ENCODE measurements at regions not wholly inside any gene's neighbourhood (a gene's known extent, or its start where the extent isn't known, plus 50 kb on each side); places are given as distances from the start of the nearest gene placed in this dataset.

DNA sequence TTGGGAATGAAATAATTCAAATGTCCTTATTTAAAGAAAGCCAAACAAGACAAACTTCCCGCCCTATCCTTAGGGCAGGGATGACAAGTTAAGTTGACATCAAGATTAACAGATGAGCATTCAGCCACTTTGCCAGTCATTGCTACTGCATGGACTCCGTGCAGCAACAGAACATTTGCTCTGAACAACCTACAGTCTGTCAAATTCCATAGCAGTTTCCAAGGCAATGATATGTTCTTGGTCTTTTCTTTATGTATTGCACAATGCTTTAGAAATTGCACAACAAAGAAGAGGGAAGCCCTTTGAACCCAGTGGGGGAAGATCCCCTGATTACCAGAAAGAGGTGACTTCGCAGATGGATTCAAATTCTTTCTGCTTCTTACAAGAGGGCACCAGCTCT is 269.8 kb downstream of the BCAT1 start:
- TF ChIP-seq, protein P1, sequence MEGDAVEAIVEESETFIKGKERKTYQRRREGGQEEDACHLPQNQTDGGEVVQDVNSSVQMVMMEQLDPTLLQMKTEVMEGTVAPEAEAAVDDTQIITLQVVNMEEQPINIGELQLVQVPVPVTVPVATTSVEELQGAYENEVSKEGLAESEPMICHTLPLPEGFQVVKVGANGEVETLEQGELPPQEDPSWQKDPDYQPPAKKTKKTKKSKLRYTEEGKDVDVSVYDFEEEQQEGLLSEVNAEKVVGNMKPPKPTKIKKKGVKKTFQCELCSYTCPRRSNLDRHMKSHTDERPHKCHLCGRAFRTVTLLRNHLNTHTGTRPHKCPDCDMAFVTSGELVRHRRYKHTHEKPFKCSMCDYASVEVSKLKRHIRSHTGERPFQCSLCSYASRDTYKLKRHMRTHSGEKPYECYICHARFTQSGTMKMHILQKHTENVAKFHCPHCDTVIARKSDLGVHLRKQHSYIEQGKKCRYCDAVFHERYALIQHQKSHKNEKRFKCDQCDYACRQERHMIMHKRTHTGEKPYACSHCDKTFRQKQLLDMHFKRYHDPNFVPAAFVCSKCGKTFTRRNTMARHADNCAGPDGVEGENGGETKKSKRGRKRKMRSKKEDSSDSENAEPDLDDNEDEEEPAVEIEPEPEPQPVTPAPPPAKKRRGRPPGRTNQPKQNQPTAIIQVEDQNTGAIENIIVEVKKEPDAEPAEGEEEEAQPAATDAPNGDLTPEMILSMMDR (IDR thresholded peaks at IDR 0.05), result no peak
- TF ChIP-seq POLR2A (IDR thresholded peaks at IDR 0.05) (no peak), EP300 (IDR thresholded peaks at IDR 0.05) (no peak)
